ENCODE measurements at regions not wholly inside any gene's neighbourhood (a gene's known extent, or its start where the extent isn't known, plus 50 kb on each side); places are given as distances from the start of the nearest gene placed in this dataset.

GRCh38 chr7:39819514-39819913 is 130.5 kb upstream of the CDK13 start:
- H3K4ac ChIP-seq (ENCODE audit: low read depth, low read length), result no peak overlapping the region
- no peak overlapping the region for H3K56ac ChIP-seq (ENCODE audit: insufficient read length, low read depth, low read length)
- no peaks in the 10 kb centered on the region for H3K27me3 ChIP-seq (ENCODE audit: insufficient read depth, low read length)
- Mint-ChIP-seq H3K9me3 (no peaks in the 10 kb centered on the region), H3K27ac (no peak overlapping the region), H3K27me3 (ENCODE audit: low read depth) (peaks cover 2% of the 10 kb centered on the region), H3K4me3 (no peak overlapping the region), H3K4me1 (peaks cover 2 to 5% of the 10 kb centered on the region in 2 experiments; a peak in 1 of 4 replicates), H3K36me3 (ENCODE audit: insufficient read depth in 1 of 3, low read depth in 3 of 3) (no peaks in the 10 kb centered on the region)
- no peak overlapping the region for H3K9ac ChIP-seq (ENCODE audit: extremely low read depth, insufficient read length, low read length)
- no peaks in the 10 kb centered on the region for H3K79me2 ChIP-seq (ENCODE audit: insufficient read depth, low read length)
- no peak overlapping the region for H2AK5ac ChIP-seq (ENCODE audit: insufficient read length, low read length)
- no peak overlapping the region for H3K4me2 ChIP-seq (ENCODE audit: insufficient read depth, insufficient read length, low read length)
- H4K20me1 ChIP-seq (ENCODE audit: control insufficient read depth, insufficient read depth, insufficient read length), result no peaks in the 10 kb centered on the region
- no peak overlapping the region for H2AFZ ChIP-seq (ENCODE audit: low read length)
- no peaks in the 10 kb centered on the region for H3K4me1 ChIP-seq (ENCODE audit: insufficient read depth, low read length)
- H3K23me2 ChIP-seq (ENCODE audit: insufficient read length, low read depth, low read length, poor library complexity, severe bottlenecking), result no peaks in the 10 kb centered on the region
- H4K5ac ChIP-seq (ENCODE audit: insufficient read length, low read depth, low read length), result no peak overlapping the region
- H2BK20ac ChIP-seq (ENCODE audit: low read depth, low read length, poor library complexity, severe bottlenecking), result no peak overlapping the region
- H3K18ac ChIP-seq (ENCODE audit: insufficient read length, low read depth, low read length), result no peak overlapping the region
- H3K9me3 ChIP-seq (ENCODE audit: control insufficient read depth, low read depth, low read length), result no peaks in the 10 kb centered on the region
- H3K27ac ChIP-seq (ENCODE audit: insufficient read length, low read depth, low read length), result no peak overlapping the region
- TF ChIP-seq, protein P1, sequence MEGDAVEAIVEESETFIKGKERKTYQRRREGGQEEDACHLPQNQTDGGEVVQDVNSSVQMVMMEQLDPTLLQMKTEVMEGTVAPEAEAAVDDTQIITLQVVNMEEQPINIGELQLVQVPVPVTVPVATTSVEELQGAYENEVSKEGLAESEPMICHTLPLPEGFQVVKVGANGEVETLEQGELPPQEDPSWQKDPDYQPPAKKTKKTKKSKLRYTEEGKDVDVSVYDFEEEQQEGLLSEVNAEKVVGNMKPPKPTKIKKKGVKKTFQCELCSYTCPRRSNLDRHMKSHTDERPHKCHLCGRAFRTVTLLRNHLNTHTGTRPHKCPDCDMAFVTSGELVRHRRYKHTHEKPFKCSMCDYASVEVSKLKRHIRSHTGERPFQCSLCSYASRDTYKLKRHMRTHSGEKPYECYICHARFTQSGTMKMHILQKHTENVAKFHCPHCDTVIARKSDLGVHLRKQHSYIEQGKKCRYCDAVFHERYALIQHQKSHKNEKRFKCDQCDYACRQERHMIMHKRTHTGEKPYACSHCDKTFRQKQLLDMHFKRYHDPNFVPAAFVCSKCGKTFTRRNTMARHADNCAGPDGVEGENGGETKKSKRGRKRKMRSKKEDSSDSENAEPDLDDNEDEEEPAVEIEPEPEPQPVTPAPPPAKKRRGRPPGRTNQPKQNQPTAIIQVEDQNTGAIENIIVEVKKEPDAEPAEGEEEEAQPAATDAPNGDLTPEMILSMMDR (conservative IDR thresholded peaks at IDR 0.05), result no peak
- no peak overlapping the region for H3T11ph ChIP-seq (ENCODE audit: low read length)
- no peak overlapping the region for H2BK15ac ChIP-seq (ENCODE audit: low read depth, low read length)
- H3K79me1 ChIP-seq (ENCODE audit: insufficient read depth, low read depth, low read length, poor library complexity, severe bottlenecking), result no peaks in the 10 kb centered on the region
- H4K8ac ChIP-seq (replicated peaks; ENCODE audit: insufficient read length, low read depth, low read length), result no peak overlapping the region
- no peak overlapping the region for H2BK12ac ChIP-seq (ENCODE audit: insufficient read length, low read depth, low read length)
- no peak overlapping the region for H3K23ac ChIP-seq (ENCODE audit: insufficient read length, low read depth, low read length)
- H2BK5ac ChIP-seq (ENCODE audit: insufficient read length, low read length), result no peak overlapping the region
- no peak overlapping the region for H4K91ac ChIP-seq (ENCODE audit: insufficient read length, low read depth, low read length)
- DNase-seq, result no peak
- H2BK120ac ChIP-seq (ENCODE audit: low read depth, low read length, poor library complexity, severe bottlenecking), result no peak overlapping the region
- H3K14ac ChIP-seq (ENCODE audit: insufficient read depth, low read length), result no peak overlapping the region
